ENCODE measurements at regions not wholly inside any gene's neighbourhood (a gene's known extent, or its start where the extent isn't known, plus 50 kb on each side); places are given as distances from the start of the nearest gene placed in this dataset.

- TF ChIP-seq CTCF (IDR thresholded peaks at IDR 0.05) (no peak), ZFX (IDR thresholded peaks at IDR 0.05; ENCODE audit: borderline replicate concordance) (no peak)
- no peak overlapping the region for H3K27ac ChIP-seq
These were observed 500.4 kb downstream of the KCTD16 start for GRCh38 chr5:144671066-144671465.

GRCh38 chr5:144659634-144660227 lies 489.1 kb downstream of the KCTD16 start:
- no peak overlapping the region for H3K27ac ChIP-seq
- TF ChIP-seq CTCF (IDR thresholded peaks at IDR 0.05): no peak
- TF ChIP-seq ZFX (IDR thresholded peaks at IDR 0.05; ENCODE audit: borderline replicate concordance): no peak

DNA sequence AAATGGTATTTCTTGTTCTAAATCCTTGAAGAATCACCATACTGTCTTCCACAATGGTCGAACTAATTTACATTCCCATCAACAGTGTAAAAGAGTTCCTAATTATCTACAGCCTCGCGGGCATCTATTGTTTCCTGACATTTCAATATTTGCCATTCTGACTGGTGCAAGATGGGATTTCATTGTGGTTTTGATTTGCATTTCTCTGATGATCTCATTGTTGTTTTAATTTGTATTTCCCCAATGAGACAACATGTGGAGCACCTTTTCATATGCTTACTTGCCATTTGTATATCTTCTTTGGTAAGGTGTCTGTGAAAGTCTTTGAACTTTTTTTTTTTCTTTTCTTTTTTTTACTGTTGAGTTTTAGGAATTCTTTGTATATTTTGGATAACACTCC lies 473.6 kb downstream of the KCTD16 start:
- no peak overlapping the region for H3K27ac ChIP-seq
- TF ChIP-seq ZFX (IDR thresholded peaks at IDR 0.05; ENCODE audit: borderline replicate concordance): no peak
- TF ChIP-seq CTCF (IDR thresholded peaks at IDR 0.05): no peak

- H3K27ac ChIP-seq: no peak overlapping the region
These were observed 468.1 kb downstream of the KCTD16 start for GRCh38 chr5:144638787-144639186.

DNA sequence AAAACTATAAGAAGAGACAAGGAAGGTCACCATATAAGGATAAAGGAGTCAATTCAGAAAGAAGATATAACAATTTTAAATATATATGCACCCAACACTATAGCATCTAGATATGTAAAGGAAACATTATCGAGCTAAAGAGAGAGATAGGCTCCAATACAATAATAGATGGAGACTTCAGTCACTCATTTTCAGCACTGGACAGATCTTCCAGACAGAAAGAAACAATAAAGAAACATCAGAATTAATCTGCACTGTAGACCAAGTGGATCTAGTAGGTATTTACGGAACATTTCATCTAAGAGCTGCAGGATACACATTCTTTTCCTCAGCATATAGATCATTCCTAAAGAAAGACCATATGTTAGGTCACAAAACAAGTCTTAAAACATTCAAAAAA lies 463.5 kb downstream of the KCTD16 start:
- TF ChIP-seq ZFX (IDR thresholded peaks at IDR 0.05; ENCODE audit: borderline replicate concordance): no peak
- TF ChIP-seq CTCF (IDR thresholded peaks at IDR 0.05): no peak
- no peak overlapping the region for H3K27ac ChIP-seq

More at GRCh38 chr5:144638787-144639186, 468.1 kb downstream of the KCTD16 start:
- TF ChIP-seq CTCF (IDR thresholded peaks at IDR 0.05): no peak
- no peak for TF ChIP-seq ZFX (IDR thresholded peaks at IDR 0.05; ENCODE audit: borderline replicate concordance)

GRCh38 chr5:144598451-144599068 lies 427.9 kb downstream of the KCTD16 start:
- TF ChIP-seq CTCF (IDR thresholded peaks at IDR 0.05) (no peak), ZFX (IDR thresholded peaks at IDR 0.05; ENCODE audit: borderline replicate concordance) (no peak)
- H3K27ac ChIP-seq: no peak overlapping the region

DNA sequence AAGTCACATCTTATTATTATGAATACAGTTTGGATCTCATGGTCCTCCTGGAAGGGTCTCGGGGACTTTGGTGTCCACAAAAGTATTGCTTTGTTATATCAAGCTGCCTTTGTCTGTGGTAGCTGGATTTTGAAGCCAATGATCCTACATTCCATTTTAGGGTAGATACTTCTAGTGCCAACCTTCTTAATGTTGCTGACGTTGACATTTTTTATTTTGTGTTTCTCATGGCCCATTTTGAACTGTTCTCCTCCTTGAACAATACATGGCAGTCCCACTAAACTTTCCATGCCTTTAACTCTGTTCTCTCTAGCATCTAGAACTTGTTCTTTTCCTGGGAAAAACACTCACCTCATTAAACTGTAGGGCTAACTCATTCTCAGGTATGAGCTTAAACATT lies 425.8 kb downstream of the KCTD16 start:
- H3K27ac ChIP-seq: no peak overlapping the region
- TF ChIP-seq ZFX (IDR thresholded peaks at IDR 0.05; ENCODE audit: borderline replicate concordance) (no peak), CTCF (IDR thresholded peaks at IDR 0.05) (no peak)

All from 22Rv1 (cell line).